Memory B cell (primary cell): ENCODE measurements at regions not wholly inside any gene's neighbourhood (a gene's known extent, or its start where the extent isn't known, plus 50 kb on each side); places are given as distances from the start of the nearest gene placed in this dataset.

Experiments used
- ATAC-seq: fragments of 150-1000 bp; cut with Tn5 transposase; 2 replicates; pipeline ENCODE4 v1.10.0; 2021; ENCODE audit warnings: low read depth, mild to moderate bottlenecking, moderate library complexity
- DNase-seq, 2 donors: peaks; one replicate each; pipeline ENCODE4 v3.0.0; 2022; ENCODE audit warnings: low spot score in 2 of 2
- H3K27ac Mint-ChIP-seq: one replicate; pipeline ENCODE4 v1.8.0; 2022; ENCODE audit warnings: mild to moderate bottlenecking, moderate library complexity, mixed read lengths
- H3K27me3 Mint-ChIP-seq: one replicate; pipeline ENCODE4 v1.8.0; 2022; ENCODE audit warnings: mixed read lengths
- H3K36me3 Mint-ChIP-seq: one replicate; pipeline ENCODE4 v1.8.0; 2022; ENCODE audit warnings: mild to moderate bottlenecking, mixed read lengths
- H3K4me1 Mint-ChIP-seq: one replicate; pipeline ENCODE4 v1.8.0; 2022; ENCODE audit warnings: mixed read lengths
- H3K4me3 Mint-ChIP-seq: one replicate; pipeline ENCODE4 v1.8.0; 2022; ENCODE audit warnings: mild to moderate bottlenecking, moderate library complexity, mixed read lengths
- H3K9me3 Mint-ChIP-seq: one replicate; pipeline ENCODE4 v1.8.0; 2022; ENCODE audit warnings: mixed read lengths

DNA sequence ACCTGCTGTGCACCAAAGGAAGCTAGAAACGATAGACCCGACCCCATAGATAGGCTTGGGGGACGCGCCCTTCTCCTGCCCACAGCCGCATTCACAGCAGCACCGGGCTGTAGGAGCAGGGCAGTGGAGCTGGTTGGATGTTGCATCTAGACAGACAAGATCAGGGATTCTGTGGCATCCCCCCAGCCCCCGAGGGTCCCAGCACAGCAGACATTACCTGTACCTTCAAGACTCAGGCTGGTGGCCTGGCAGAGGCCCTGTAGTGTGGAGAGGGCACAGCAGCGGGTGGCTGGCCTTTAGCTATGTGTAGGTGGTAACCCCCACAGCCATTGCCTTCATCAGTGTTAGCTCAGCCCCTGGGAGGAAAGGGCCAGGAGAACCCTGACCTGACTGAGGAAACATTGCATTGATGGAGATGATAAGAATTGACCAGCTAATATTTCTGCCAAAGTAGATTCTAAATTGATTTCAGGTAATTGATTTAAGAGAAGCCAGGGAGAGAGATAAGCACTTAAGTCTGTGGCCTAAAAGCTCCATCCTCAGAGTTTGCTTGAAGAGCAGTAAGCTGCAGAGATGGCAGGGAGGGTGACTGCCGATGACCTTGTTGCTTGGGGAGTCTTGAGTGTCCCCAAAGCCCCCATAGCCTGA, 269.4 kb downstream of the TLE3 start:
- no peak for DNase-seq
- peaks cover 6% of the 10 kb centered on the region for H3K27me3 Mint-ChIP-seq
- no peak overlapping the region for H3K4me3 Mint-ChIP-seq
- ATAC-seq = no peak
- H3K36me3 Mint-ChIP-seq = no peaks in the 10 kb centered on the region
- H3K27ac Mint-ChIP-seq = no peak overlapping the region
- H3K9me3 Mint-ChIP-seq = no peaks in the 10 kb centered on the region
- H3K4me1 Mint-ChIP-seq = peaks cover 2% of the 10 kb centered on the region

GRCh38 chr15:69829974-69830373, 267.7 kb downstream of the TLE3 start:
- no peak overlapping the region for H3K27ac Mint-ChIP-seq
- no peaks in the 10 kb centered on the region for H3K9me3 Mint-ChIP-seq
- H3K4me3 Mint-ChIP-seq = no peak overlapping the region
- H3K27me3 Mint-ChIP-seq = peaks cover 6% of the 10 kb centered on the region
- DNase-seq (no peak), ATAC-seq (no peak)
- H3K36me3 Mint-ChIP-seq = no peaks in the 10 kb centered on the region
- H3K4me1 Mint-ChIP-seq = peaks cover 2% of the 10 kb centered on the region

DNA sequence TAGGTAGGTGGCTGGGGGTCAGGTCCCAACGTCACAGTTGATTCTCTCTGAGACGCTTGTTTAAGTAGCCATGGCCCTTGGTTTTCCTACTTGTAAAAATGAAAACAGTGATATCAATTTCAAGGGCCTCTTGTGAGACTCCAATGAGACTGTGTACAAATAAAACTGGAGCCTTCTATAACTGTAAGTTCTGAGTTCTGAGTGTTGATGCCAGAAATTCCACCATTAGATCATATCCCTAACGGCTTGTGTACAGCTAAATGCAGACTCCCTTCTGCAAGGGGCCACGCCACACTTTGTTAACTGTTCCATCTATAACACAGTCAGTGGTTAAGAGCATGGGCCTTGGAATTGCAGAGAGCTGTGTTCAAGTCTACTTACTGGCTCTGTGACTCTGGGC, 267.3 kb downstream of the TLE3 start:
- H3K4me3 Mint-ChIP-seq = no peak overlapping the region
- no peak for DNase-seq
- peaks cover 6% of the 10 kb centered on the region for H3K27me3 Mint-ChIP-seq
- no peaks in the 10 kb centered on the region for H3K9me3 Mint-ChIP-seq
- peaks cover 2% of the 10 kb centered on the region for H3K4me1 Mint-ChIP-seq
- no peak overlapping the region for H3K27ac Mint-ChIP-seq
- H3K36me3 Mint-ChIP-seq = no peaks in the 10 kb centered on the region
- no peak for ATAC-seq

DNA sequence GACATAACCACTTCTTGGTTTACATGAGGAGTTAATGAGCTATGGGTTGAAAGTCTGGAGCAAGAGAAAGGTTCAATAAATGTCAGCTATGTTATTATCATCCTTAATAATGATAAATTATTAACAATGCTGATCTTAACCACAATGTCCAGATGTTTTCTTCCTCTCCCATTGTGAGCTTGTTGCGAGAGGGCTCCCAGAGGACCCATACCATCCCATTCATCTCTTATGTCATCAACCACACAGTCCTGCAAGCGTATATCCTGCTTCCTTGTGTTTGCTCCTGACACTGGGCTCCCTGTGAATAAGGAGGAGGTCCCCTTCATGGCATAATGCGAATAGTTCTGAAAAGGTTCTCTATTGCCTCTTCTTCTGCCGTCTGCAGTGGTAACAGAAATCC, 266.8 kb downstream of the TLE3 start:
- Mint-ChIP-seq H3K36me3 (no peaks in the 10 kb centered on the region), H3K9me3 (no peaks in the 10 kb centered on the region), H3K4me1 (peaks cover 4% of the 10 kb centered on the region), H3K4me3 (no peak overlapping the region), H3K27ac (no peak overlapping the region), H3K27me3 (peaks cover 6% of the 10 kb centered on the region)
- ATAC-seq (no peak), DNase-seq (no peak)

DNA sequence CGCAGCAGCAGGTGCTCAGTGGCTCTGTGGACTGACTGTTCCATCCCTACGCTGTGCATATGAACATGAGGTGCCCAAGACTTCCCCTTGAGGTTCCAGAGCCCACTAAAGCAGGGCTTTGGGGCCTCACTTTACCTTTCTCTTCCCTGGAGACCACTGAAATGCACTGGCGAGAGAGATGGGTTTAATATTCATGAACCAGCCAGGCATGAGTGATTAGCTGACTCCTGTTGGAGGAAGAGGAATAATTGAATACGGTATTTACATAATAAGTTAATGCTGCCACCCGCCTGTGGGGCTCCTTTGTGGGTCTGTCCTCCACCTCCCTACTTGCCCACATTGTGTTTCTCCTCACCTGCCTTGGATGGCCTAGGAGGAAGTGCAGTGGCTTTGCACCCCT, 263.4 kb downstream of the TLE3 start:
- no peaks in the 10 kb centered on the region for H3K9me3 Mint-ChIP-seq
- no peak overlapping the region for H3K4me3 Mint-ChIP-seq
- no peak overlapping the region for H3K27ac Mint-ChIP-seq
- H3K27me3 Mint-ChIP-seq = peaks cover 6% of the 10 kb centered on the region
- DNase-seq = no peak
- no peak for ATAC-seq
- H3K36me3 Mint-ChIP-seq = no peaks in the 10 kb centered on the region
- H3K4me1 Mint-ChIP-seq = peaks cover 4% of the 10 kb centered on the region

- H3K36me3 Mint-ChIP-seq = no peaks in the 10 kb centered on the region
- H3K4me1 Mint-ChIP-seq = peaks cover 4% of the 10 kb centered on the region
- H3K9me3 Mint-ChIP-seq = no peaks in the 10 kb centered on the region
- no peak overlapping the region for H3K4me3 Mint-ChIP-seq
- peaks cover 6% of the 10 kb centered on the region for H3K27me3 Mint-ChIP-seq
- ATAC-seq (no peak), DNase-seq (no peak)
- no peak overlapping the region for H3K27ac Mint-ChIP-seq
Measured at GRCh38 chr15:69834761-69835160, 263.0 kb downstream of the TLE3 start.

DNA sequence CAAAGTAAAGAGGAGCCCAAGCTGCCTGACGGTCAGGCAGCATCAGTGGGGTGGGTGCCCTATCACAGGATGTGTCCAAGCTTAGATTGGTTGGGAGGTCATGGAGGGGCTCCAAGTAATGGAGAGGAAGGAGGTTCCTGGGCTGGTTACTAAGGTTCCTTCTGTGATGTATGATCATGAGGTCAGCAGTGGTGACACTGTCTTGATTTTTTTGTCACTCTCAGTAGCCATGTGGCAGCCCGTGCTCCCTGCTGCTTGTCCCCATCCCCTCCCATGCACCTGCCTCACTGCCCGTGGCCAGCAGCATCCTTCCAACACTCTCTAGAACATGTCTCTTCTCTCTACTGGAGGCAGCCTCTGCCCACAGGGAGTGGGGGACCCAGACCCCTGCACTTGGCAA, 261.7 kb downstream of the TLE3 start:
- H3K27ac Mint-ChIP-seq = no peak overlapping the region
- H3K4me1 Mint-ChIP-seq = peaks cover 4% of the 10 kb centered on the region
- no peak for ATAC-seq
- no peak overlapping the region for H3K4me3 Mint-ChIP-seq
- no peaks in the 10 kb centered on the region for H3K9me3 Mint-ChIP-seq
- peaks cover 6% of the 10 kb centered on the region for H3K27me3 Mint-ChIP-seq
- no peak for DNase-seq
- H3K36me3 Mint-ChIP-seq = no peaks in the 10 kb centered on the region

GRCh38 chr15:69836526-69837230, 261.0 kb downstream of the TLE3 start:
- H3K27ac Mint-ChIP-seq = no peak overlapping the region
- peaks cover 4% of the 10 kb centered on the region for H3K4me1 Mint-ChIP-seq
- DNase-seq = no peak
- no peaks in the 10 kb centered on the region for H3K36me3 Mint-ChIP-seq
- H3K9me3 Mint-ChIP-seq = no peaks in the 10 kb centered on the region
- no peak for ATAC-seq
- peaks cover 6% of the 10 kb centered on the region for H3K27me3 Mint-ChIP-seq
- no peak overlapping the region for H3K4me3 Mint-ChIP-seq

- Mint-ChIP-seq H3K27ac (no peak overlapping the region), H3K9me3 (no peaks in the 10 kb centered on the region), H3K27me3 (no peaks in the 10 kb centered on the region), H3K36me3 (no peaks in the 10 kb centered on the region), H3K4me1 (peaks cover 2% of the 10 kb centered on the region), H3K4me3 (no peak overlapping the region)
- ATAC-seq = no peak
- DNase-seq = no peak
Measured at GRCh38 chr15:69838338-69838737, 259.4 kb downstream of the TLE3 start.

GRCh38 chr15:69838994-69839393, 258.7 kb downstream of the TLE3 start:
- H3K4me1 Mint-ChIP-seq = peaks cover 2% of the 10 kb centered on the region
- H3K27ac Mint-ChIP-seq = no peak overlapping the region
- ATAC-seq (no peak), DNase-seq (no peak)
- no peaks in the 10 kb centered on the region for H3K27me3 Mint-ChIP-seq
- no peaks in the 10 kb centered on the region for H3K9me3 Mint-ChIP-seq
- no peak overlapping the region for H3K4me3 Mint-ChIP-seq
- no peaks in the 10 kb centered on the region for H3K36me3 Mint-ChIP-seq

DNA sequence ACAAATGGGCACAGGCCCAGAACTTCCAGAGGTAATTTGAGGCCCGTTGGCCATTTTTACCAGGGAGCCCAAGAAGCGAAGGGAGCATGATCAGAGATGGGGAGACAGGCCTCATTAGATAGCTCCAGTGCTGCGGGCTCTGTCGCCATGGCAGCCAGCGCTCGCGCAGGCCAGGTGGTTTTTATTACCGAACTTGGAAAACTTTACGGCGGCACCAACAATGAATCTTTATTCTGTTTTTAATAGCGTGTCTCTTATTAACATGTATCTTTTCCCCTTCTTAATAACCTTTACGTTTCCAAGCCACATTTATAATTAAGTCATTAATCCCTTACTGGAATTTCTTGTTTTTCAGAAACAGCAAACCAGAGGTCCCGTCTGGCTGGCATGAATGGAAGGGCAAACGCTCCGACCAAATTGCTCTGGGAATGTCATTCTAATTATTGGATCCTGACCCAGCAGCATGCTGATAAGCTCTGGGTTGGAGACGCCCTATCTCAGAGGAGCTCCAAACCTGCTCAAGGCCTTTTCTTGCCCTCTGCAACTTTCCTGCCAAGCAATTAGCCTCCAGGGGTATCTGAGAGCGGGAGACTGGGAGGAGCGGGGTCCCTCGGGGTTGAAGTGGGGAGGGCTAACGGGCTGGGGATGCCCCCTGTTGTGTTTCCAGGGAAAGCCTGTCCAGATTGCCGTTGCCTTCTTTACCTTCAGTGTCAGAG, 256.4 kb downstream of the TLE3 start:
- no peaks in the 10 kb centered on the region for H3K9me3 Mint-ChIP-seq
- H3K27me3 Mint-ChIP-seq = peaks cover 2% of the 10 kb centered on the region
- H3K36me3 Mint-ChIP-seq = no peaks in the 10 kb centered on the region
- no peak for DNase-seq
- ATAC-seq = no peak
- no peaks in the 10 kb centered on the region for H3K4me1 Mint-ChIP-seq
- H3K27ac Mint-ChIP-seq = no peak overlapping the region
- H3K4me3 Mint-ChIP-seq = no peak overlapping the region

DNA sequence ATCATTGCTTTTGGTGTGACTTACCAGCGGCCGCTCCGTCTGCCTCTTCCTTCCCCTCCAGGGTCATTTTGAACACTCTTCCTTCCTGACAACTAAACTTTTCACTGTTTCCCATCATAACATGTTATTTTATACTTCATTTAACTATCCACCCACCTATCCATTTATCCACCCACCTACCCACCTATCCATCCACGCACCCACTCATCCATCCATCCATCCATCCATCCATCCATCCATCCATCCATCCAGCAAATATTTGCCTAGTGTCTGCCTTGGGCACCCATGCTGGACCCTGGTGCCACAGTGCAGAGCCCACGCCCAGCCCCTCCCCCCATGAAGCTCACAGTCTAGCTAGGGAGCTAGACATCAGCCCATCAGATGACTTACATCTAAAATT, 254.9 kb downstream of the TLE3 start:
- no peak overlapping the region for H3K4me3 Mint-ChIP-seq
- ATAC-seq = no peak
- no peak overlapping the region for H3K27ac Mint-ChIP-seq
- H3K9me3 Mint-ChIP-seq = no peaks in the 10 kb centered on the region
- DNase-seq = no peak
- H3K27me3 Mint-ChIP-seq = peaks cover 12% of the 10 kb centered on the region
- no peaks in the 10 kb centered on the region for H3K36me3 Mint-ChIP-seq
- peaks cover 2% of the 10 kb centered on the region for H3K4me1 Mint-ChIP-seq

GRCh38 chr15:69843276-69843899, 254.3 kb downstream of the TLE3 start:
- H3K4me1 Mint-ChIP-seq = peaks cover 2% of the 10 kb centered on the region
- H3K4me3 Mint-ChIP-seq = no peak overlapping the region
- no peak for ATAC-seq
- H3K27ac Mint-ChIP-seq = no peak overlapping the region
- no peaks in the 10 kb centered on the region for H3K36me3 Mint-ChIP-seq
- H3K9me3 Mint-ChIP-seq = no peaks in the 10 kb centered on the region
- no peak for DNase-seq
- H3K27me3 Mint-ChIP-seq = peaks cover 12% of the 10 kb centered on the region

DNA sequence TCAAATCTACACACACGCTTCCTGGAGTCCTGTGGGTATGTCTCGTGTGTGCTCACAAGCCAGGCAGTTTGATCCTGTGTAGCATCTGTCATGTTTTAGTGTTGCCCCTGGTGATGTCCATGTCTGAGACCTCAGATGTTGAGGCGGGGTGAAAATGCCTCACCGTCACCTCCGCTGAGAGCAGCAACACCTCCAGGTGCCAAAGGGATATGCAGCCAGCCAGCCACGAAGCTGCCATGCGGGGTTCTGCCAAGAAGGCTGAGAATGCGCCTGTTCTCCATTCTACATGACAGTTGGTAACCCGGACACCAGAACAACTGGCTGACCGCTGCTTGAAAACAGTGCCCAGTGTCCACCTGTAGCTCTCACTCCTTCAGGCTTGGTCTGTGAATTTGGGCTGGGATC, 253.8 kb downstream of the TLE3 start:
- no peak overlapping the region for H3K4me3 Mint-ChIP-seq
- no peaks in the 10 kb centered on the region for H3K36me3 Mint-ChIP-seq
- H3K4me1 Mint-ChIP-seq = peaks cover 2% of the 10 kb centered on the region
- H3K27me3 Mint-ChIP-seq = peaks cover 12% of the 10 kb centered on the region
- DNase-seq = no peak
- no peaks in the 10 kb centered on the region for H3K9me3 Mint-ChIP-seq
- H3K27ac Mint-ChIP-seq = no peak overlapping the region
- no peak for ATAC-seq
